Subcutaneous abdominal adipose tissue (tissue), 5 donors: ENCODE measurements at regions not wholly inside any gene's neighbourhood (a gene's known extent, or its start where the extent isn't known, plus 50 kb on each side); places are given as distances from the start of the nearest gene placed in this dataset.

ENCODE experiments used
- H3K27ac ChIP-seq: one replicate; pipeline ENCODE4 v1.7.0; 2013; ENCODE audit warnings: low read depth, mild to moderate bottlenecking, inconsistent platforms, low read length, moderate library complexity
- H3K27me3 ChIP-seq, 5 donors: one replicate each; pipeline ENCODE4 v1.7.0; 2013; ENCODE audit warnings: low read length in 5 of 5, inconsistent platforms in 1 of 5; ENCODE audit not compliant: control insufficient read depth in 5 of 5, insufficient read depth in 4 of 5
- H3K36me3 ChIP-seq, 5 donors: one replicate each; pipeline ENCODE4 v1.7.0; 2013; ENCODE audit warnings: low read length in 5 of 5; ENCODE audit not compliant: control insufficient read depth in 5 of 5, insufficient read depth in 5 of 5
- H3K4me1 ChIP-seq, 5 donors: one replicate each; pipeline ENCODE4 v1.7.0; 2013; ENCODE audit warnings: low read length in 5 of 5, mild to moderate bottlenecking in 3 of 5, moderate library complexity in 1 of 5; ENCODE audit not compliant: control insufficient read depth in 5 of 5, insufficient read depth in 5 of 5
- H3K4me3 ChIP-seq, 5 donors: one replicate each; pipeline ENCODE4 v1.7.0; 2013; ENCODE audit warnings: low read length in 5 of 5, low read depth in 1 of 5
- H3K9ac ChIP-seq, 5 donors: one replicate each; pipeline ENCODE4 v1.7.0; 2013; ENCODE audit warnings: low read length in 5 of 5, mild to moderate bottlenecking in 4 of 5, moderate library complexity in 3 of 5
- H3K9me3 ChIP-seq, 5 donors: one replicate each; pipeline ENCODE4 v1.7.0; 2013; ENCODE audit warnings: low read length in 5 of 5; ENCODE audit not compliant: control insufficient read depth in 5 of 5
- donor health status: healthy.
- donor health status: healthy.
- donor health status: healthy.
- donor health status: healthy.
- donor health status: healthy.

- Histone ChIP-seq H3K27me3 (no peaks in the 10 kb centered on the region), H3K9me3 (no peaks in the 10 kb centered on the region), H3K4me3 (no peak overlapping the region), H3K9ac (no peak overlapping the region), H3K4me1 (peaks cover 0 to 7% (median 0%) of the 10 kb centered on the region in 5 donors), H3K36me3 (no peaks in the 10 kb centered on the region), H3K27ac (no peak overlapping the region)
Measured at GRCh38 chr5:115394531-115394930, 98.1 kb upstream of the CCDC112 start.

DNA sequence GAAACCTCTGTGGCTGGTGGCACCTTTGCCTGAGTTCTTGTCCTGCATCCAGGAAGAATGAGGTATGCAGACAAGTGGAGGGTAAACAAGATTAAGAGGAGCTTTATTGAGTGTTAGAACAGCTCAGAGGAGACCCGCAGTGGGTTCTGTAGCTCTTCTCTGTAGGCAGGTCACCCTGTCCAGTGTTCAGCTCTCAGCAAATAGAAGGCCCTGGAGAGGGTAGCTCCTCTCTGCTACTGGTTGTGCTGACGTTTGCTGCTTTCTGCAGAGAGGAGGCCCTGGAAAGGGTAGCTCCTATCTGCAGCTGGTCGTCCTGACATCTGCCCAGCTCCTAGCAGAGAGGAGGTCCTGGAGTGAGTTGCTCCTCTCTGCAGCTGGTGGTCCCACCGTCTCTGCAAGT lies 96.8 kb upstream of the CCDC112 start:
- Histone ChIP-seq H3K36me3 (no peaks in the 10 kb centered on the region), H3K9me3 (no peaks in the 10 kb centered on the region)

DNA sequence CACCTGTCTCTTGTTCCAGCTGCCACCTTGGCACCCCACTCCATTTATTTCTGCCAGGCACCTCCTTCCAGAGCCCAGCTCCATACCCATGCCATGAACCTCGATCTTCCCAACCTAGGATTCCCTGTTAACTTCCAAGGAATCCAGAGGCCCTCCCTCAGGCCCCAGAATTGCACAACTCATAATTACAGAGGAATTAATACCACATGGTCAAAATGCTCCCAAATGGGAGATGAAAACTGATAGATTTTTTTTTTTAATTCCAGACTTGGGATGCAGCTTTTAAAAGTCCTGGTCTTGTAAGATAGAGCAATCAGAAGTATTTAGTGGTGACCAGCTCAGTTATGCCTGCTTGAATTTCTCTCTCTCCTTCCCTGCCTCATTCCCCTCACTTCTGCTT lies 96.2 kb upstream of the CCDC112 start:
- H3K27ac ChIP-seq, result no peak overlapping the region
- H3K9ac ChIP-seq, result no peak overlapping the region
- H3K4me1 ChIP-seq, result peaks cover 0 to 7% (median 0%) of the 10 kb centered on the region in 5 donors

More for the DNA sequence above, 96.8 kb upstream of the CCDC112 start:
- H3K4me3 ChIP-seq, result no peak overlapping the region
- no peak overlapping the region for H3K9ac ChIP-seq
- no peak overlapping the region for H3K27ac ChIP-seq
- peaks cover 0 to 7% (median 0%) of the 10 kb centered on the region in 5 donors for H3K4me1 ChIP-seq
- H3K27me3 ChIP-seq, result no peaks in the 10 kb centered on the region

GRCh38 chr5:115391780-115392179 lies 95.3 kb upstream of the CCDC112 start:
- Histone ChIP-seq H3K4me3 (no peak overlapping the region), H3K27ac (no peak overlapping the region), H3K4me1 (peaks cover 0 to 7% (median 0%) of the 10 kb centered on the region in 5 donors), H3K9me3 (no peaks in the 10 kb centered on the region), H3K36me3 (no peaks in the 10 kb centered on the region), H3K9ac (no peak overlapping the region), H3K27me3 (no peaks in the 10 kb centered on the region)

More for the DNA sequence above, 96.2 kb upstream of the CCDC112 start:
- H3K27me3 ChIP-seq, result no peaks in the 10 kb centered on the region
- H3K36me3 ChIP-seq, result no peaks in the 10 kb centered on the region
- H3K9me3 ChIP-seq, result no peaks in the 10 kb centered on the region
- H3K4me3 ChIP-seq, result no peak overlapping the region

GRCh38 chr5:115389799-115390382 lies 93.4 kb upstream of the CCDC112 start:
- Histone ChIP-seq H3K4me3 (no peak overlapping the region), H3K27ac (no peak overlapping the region), H3K27me3 (no peaks in the 10 kb centered on the region), H3K4me1 (peaks cover 0 to 7% (median 0%) of the 10 kb centered on the region in 5 donors), H3K9me3 (no peaks in the 10 kb centered on the region), H3K9ac (no peak overlapping the region), H3K36me3 (no peaks in the 10 kb centered on the region)

- H3K27me3 ChIP-seq, result no peaks in the 10 kb centered on the region
- H3K4me3 ChIP-seq, result no peak overlapping the region
- no peak overlapping the region for H3K9ac ChIP-seq
- H3K4me1 ChIP-seq, result peaks cover 0 to 7% (median 0%) of the 10 kb centered on the region in 5 donors
- no peaks in the 10 kb centered on the region for H3K36me3 ChIP-seq
- no peak overlapping the region for H3K27ac ChIP-seq
- no peaks in the 10 kb centered on the region for H3K9me3 ChIP-seq
Measured at GRCh38 chr5:115389034-115389798, 92.8 kb upstream of the CCDC112 start.

DNA sequence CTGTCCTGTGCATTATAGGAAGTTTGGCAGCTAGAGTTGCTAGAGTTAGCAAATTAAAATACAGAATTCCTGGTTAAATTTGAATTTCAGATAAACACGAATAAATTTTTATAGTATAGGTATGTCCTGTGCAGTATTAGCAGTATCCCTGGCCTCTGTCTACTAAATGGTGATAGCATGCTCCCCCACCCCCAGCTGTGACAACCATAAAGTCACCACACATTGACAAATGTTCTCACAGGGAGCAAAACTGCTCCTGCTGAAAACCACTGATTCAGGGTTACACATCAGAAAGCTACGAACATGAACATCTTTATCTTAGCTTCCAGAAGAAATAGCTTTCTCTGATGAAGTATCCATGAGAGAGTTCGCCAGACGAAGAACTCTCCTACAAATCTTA lies 91.8 kb upstream of the CCDC112 start:
- Histone ChIP-seq H3K36me3 (no peaks in the 10 kb centered on the region), H3K9me3 (no peaks in the 10 kb centered on the region), H3K4me1 (peaks cover 0 to 3% (median 0%) of the 10 kb centered on the region in 5 donors), H3K27me3 (no peaks in the 10 kb centered on the region), H3K27ac (no peak overlapping the region), H3K4me3 (no peak overlapping the region), H3K9ac (no peak overlapping the region)

GRCh38 chr5:115387816-115388215 lies 91.4 kb upstream of the CCDC112 start:
- Histone ChIP-seq H3K4me1 (peaks cover 0 to 3% (median 0%) of the 10 kb centered on the region in 5 donors), H3K9me3 (no peaks in the 10 kb centered on the region), H3K4me3 (no peak overlapping the region), H3K27me3 (no peaks in the 10 kb centered on the region), H3K27ac (no peak overlapping the region), H3K9ac (no peak overlapping the region), H3K36me3 (no peaks in the 10 kb centered on the region)

GRCh38 chr5:115386657-115387056 lies 90.2 kb upstream of the CCDC112 start:
- Histone ChIP-seq H3K4me1 (no peaks in the 10 kb centered on the region), H3K36me3 (no peaks in the 10 kb centered on the region), H3K4me3 (no peak overlapping the region), H3K27me3 (no peaks in the 10 kb centered on the region), H3K9me3 (no peaks in the 10 kb centered on the region), H3K9ac (no peak overlapping the region), H3K27ac (no peak overlapping the region)

DNA sequence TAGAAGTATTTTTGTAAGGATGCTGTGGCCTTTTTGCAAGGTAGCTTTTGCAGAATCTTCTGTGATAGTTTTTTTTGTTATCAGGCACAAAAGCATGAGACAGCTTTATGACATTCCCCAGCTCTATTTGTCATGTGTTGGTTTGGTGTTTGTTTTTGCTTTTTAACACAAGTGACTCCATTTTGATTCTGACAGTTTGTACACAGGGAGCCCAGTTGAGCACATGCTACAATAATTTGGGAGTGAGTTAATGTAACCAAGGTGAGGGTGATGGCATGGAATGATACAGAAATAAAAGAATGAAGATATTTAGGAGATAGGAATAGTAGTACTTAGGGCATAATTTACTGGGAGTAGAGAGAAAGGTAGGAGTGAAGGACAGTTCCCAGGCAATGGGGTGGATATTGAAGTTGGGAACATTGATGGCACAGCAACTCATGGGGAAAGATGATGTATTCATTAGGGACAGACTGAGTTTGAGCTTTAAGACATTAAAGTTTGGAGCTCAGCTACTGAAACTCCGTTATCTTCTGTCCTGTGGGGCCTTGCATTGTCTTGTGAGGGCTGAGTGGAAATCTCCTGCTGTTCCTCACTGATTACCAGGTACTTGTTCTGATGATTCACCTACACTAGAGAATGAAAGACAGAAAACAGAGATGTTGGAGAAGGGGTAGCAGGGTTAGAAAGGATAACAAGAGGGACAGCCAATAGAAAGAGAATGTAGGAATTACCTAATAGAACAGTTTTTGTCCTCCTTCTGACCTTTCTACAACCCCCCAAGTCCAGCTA lies 88.3 kb upstream of the CCDC112 start:
- Histone ChIP-seq H3K9me3 (no peaks in the 10 kb centered on the region), H3K9ac (no peak overlapping the region), H3K27ac (no peak overlapping the region), H3K4me1 (peaks cover 0 to 4% (median 0%) of the 10 kb centered on the region in 5 donors), H3K4me3 (no peak overlapping the region), H3K36me3 (no peaks in the 10 kb centered on the region), H3K27me3 (no peaks in the 10 kb centered on the region)
